Liver (tissue), 3 donors: ENCODE measurements at regions not wholly inside any gene's neighbourhood (a gene's known extent, or its start where the extent isn't known, plus 50 kb on each side); places are given as distances from the start of the nearest gene placed in this dataset.

Experiments
- CTCF ChIP-seq: fragments of 150-350 bp; IDR thresholded peaks from 2 replicates; pipeline ENCODE4 v1.5.1; 2017; ENCODE audit warnings: improper control_type of control experiment, low read depth, low read length; ENCODE audit not compliant: missing input control
- EGR1 ChIP-seq, 2 donors: IDR thresholded peaks; 2 replicates each; pipeline ENCODE4 v1.6.1; 2016 to 2018; ENCODE audit warnings: antibody characterized with exemption in 2 of 2, low read depth in 2 of 2
- donor health status: healthy.
- donor health status: healthy.

- no peak for TF ChIP-seq CTCF
- no peak for TF ChIP-seq EGR1 (IDR thresholded peaks at IDR 0.05; ENCODE audit: low read depth in 2 of 2)
Observed at GRCh38 chr2:17375262-17375661, 143.0 kb downstream of the RAD51AP2 start.
